ENCODE measurements at regions not wholly inside any gene's neighbourhood (a gene's known extent, or its start where the extent isn't known, plus 50 kb on each side); places are given as distances from the start of the nearest gene placed in this dataset.

- no peak for TF ChIP-seq CTCF (IDR thresholded peaks at IDR 0.05; ENCODE audit: low read depth, low read length)
- no peak for DNase-seq (ENCODE audit: low read depth in 2 of 2)
- H3K4me3 ChIP-seq (replicated peaks in 1 of 2; ENCODE audit: low read depth in 2 of 2, low read length in 2 of 2), result no peak overlapping the region
Measured at GRCh38 chr14:89586258-89587135, 169.5 kb upstream of the FOXN3 start.

GRCh38 chr14:89578156-89578555, 161.1 kb upstream of the FOXN3 start:
- peak; percentile 31 to 34 for DNase-seq (ENCODE audit: low read depth in 2 of 2)
- TF ChIP-seq CTCF (IDR thresholded peaks at IDR 0.05; ENCODE audit: low read depth, low read length), result no peak
- no peak overlapping the region for H3K4me3 ChIP-seq (replicated peaks in 1 of 2; ENCODE audit: low read depth in 2 of 2, low read length in 2 of 2)

DNA sequence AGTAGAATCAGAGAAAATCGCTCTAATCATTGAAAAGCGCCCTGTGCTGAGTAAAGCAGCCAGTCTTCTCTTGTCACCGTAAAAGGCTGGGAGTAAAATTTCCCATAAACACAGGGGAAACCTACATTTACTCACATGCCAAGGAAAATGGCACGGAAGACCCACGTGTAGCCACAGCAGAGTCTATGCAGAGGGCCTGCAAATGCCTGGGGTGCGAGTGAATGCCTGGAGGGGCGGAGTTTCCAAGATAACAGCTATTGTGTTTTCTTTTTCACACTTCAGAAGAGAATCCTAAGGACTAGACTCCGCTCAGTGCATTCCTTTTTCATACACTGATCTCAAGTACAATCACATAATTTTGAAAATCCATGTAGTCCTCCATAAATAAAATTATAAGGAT, 159.9 kb upstream of the FOXN3 start:
- no peak for DNase-seq (ENCODE audit: low read depth in 2 of 2)
- no peak for TF ChIP-seq CTCF (IDR thresholded peaks at IDR 0.05; ENCODE audit: low read depth, low read length)
- H3K4me3 ChIP-seq (replicated peaks in 1 of 2; ENCODE audit: low read depth in 2 of 2, low read length in 2 of 2), result no peak overlapping the region

- DNase-seq (ENCODE audit: low read depth in 2 of 2), result no peak
- no peak for TF ChIP-seq CTCF (IDR thresholded peaks at IDR 0.05; ENCODE audit: low read depth, low read length)
- H3K4me3 ChIP-seq (replicated peaks in 1 of 2; ENCODE audit: low read depth in 2 of 2, low read length in 2 of 2), result no peak overlapping the region
Measured at GRCh38 chr14:89576145-89576927, 159.3 kb upstream of the FOXN3 start.

GRCh38 chr14:89575386-89576061, 158.5 kb upstream of the FOXN3 start:
- no peak for TF ChIP-seq CTCF (IDR thresholded peaks at IDR 0.05; ENCODE audit: low read depth, low read length)
- no peak for DNase-seq (ENCODE audit: low read depth in 2 of 2)
- H3K4me3 ChIP-seq (replicated peaks in 1 of 2; ENCODE audit: low read depth in 2 of 2, low read length in 2 of 2), result no peak overlapping the region

GRCh38 chr14:89574420-89574819, 157.4 kb upstream of the FOXN3 start:
- no peak for TF ChIP-seq CTCF (IDR thresholded peaks at IDR 0.05; ENCODE audit: low read depth, low read length)
- no peak overlapping the region for H3K4me3 ChIP-seq (replicated peaks in 1 of 2; ENCODE audit: low read depth in 2 of 2, low read length in 2 of 2)
- no peak for DNase-seq (ENCODE audit: low read depth in 2 of 2)

Measured in cardiac fibroblast (primary cell).